Hepatocyte (in vitro differentiated cells): ENCODE measurements at regions not wholly inside any gene's neighbourhood (a gene's known extent, or its start where the extent isn't known, plus 50 kb on each side); places are given as distances from the start of the nearest gene placed in this dataset.

Experiments used
- EZH2 ChIP-seq: fragments of 200-600 bp; sonication (generic); IDR thresholded peaks from 2 replicates; pipeline ENCODE4 v1.6.1; 2016; ENCODE audit warnings: antibody characterized with exemption, mild to moderate bottlenecking, borderline replicate concordance
- EZH2phosphoT487 ChIP-seq: fragments of 200-600 bp; sonication (generic); IDR thresholded peaks from one replicate; pipeline ENCODE4 v1.6.1; 2018; ENCODE audit warnings: antibody characterized with exemption, mild to moderate bottlenecking, low read depth, moderate library complexity; ENCODE audit not compliant: unreplicated experiment, severe bottlenecking
- TF ChIP-seq, protein P1 (sequence below): fragments of 200-600 bp; sonication (generic); IDR thresholded peaks from 2 replicates; pipeline ENCODE4 v1.5.1; 2016; ENCODE audit warnings: antibody characterized with exemption, mild to moderate bottlenecking; ENCODE audit not compliant: poor library complexity

GRCh38 chr12:21993438-21993981, 52.3 kb upstream of the ABCC9 start:
- TF ChIP-seq, protein P1, sequence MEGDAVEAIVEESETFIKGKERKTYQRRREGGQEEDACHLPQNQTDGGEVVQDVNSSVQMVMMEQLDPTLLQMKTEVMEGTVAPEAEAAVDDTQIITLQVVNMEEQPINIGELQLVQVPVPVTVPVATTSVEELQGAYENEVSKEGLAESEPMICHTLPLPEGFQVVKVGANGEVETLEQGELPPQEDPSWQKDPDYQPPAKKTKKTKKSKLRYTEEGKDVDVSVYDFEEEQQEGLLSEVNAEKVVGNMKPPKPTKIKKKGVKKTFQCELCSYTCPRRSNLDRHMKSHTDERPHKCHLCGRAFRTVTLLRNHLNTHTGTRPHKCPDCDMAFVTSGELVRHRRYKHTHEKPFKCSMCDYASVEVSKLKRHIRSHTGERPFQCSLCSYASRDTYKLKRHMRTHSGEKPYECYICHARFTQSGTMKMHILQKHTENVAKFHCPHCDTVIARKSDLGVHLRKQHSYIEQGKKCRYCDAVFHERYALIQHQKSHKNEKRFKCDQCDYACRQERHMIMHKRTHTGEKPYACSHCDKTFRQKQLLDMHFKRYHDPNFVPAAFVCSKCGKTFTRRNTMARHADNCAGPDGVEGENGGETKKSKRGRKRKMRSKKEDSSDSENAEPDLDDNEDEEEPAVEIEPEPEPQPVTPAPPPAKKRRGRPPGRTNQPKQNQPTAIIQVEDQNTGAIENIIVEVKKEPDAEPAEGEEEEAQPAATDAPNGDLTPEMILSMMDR = no peak
- TF ChIP-seq EZH2 = no peak
- no peak for TF ChIP-seq EZH2phosphoT487
